ENCODE measurements at regions not wholly inside any gene's neighbourhood (a gene's known extent, or its start where the extent isn't known, plus 50 kb on each side); places are given as distances from the start of the nearest gene placed in this dataset.

GRCh38 chr17:13409455-13409854 lies 192.3 kb downstream of the HS3ST3A1 start:
- TF ChIP-seq CREB1 (CRISPR knock-in tag; IDR thresholded peaks at IDR 0.05; ENCODE audit: low read depth): no peak
- no peak for TF ChIP-seq CTCF (conservative IDR thresholded peaks at IDR 0.05; ENCODE audit: low read depth in 2 of 2)
- TF ChIP-seq STAT1 (IDR thresholded peaks at IDR 0.05; ENCODE audit: unreplicated experiment): no peak
- no peak for TF ChIP-seq POLR2AphosphoS5 (IDR thresholded peaks at IDR 0.05; ENCODE audit: low read depth)
- TF ChIP-seq EZH2 (IDR thresholded peaks at IDR 0.05; ENCODE audit: low read depth, unreplicated experiment): no peak
- TF ChIP-seq EZH2phosphoT487 (IDR thresholded peaks at IDR 0.05; ENCODE audit: unreplicated experiment): no peak
- no peak for TF ChIP-seq REST (IDR thresholded peaks at IDR 0.05; ENCODE audit: unreplicated experiment)
- no peak for TF ChIP-seq JUNB (IDR thresholded peaks at IDR 0.05; ENCODE audit: unreplicated experiment)
